ENCODE measurements at regions not wholly inside any gene's neighbourhood (a gene's known extent, or its start where the extent isn't known, plus 50 kb on each side); places are given as distances from the start of the nearest gene placed in this dataset.

DNA sequence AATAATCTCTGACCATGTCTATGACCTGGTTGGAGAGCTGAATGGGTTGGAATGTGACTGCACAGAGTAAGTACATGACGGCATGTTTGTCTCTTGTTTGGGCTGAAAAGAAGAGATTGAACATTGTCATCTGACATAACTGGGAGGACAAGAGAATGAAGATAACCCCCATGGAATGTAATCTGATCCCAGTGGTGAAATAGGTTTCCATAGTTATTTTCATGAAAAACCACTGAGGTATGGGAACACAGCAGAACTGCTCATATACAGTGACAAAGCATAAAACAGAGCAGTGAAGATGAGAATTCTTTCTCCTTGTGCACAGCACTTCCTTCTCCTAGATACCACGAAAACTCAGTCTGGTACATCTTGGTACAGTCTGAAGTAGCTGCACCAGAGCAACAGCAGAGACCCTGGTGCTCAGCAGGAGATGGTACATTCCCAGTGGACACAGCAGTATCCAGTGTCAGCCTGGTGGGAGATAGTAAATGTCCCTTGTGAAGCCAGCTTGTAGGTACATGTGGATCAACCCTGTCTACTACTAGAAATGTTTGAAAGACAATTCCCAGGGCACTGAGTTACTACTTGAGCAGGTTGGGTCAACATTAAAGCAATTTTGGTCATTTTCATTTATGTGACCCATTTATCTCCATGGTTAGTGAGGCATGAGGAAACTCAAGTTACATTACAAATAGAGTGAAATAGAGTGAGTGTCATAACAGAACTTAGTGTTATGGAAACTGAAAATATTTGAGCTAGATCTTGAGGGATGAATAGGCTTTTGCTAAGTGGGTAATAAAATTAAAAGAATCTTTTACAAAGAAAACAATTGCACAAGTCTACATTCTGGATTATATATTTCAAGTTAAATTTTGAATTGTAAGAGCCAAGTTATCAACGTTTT lies 178.3 kb downstream of the SUCNR1 start:
- H3K4me2 ChIP-seq (ENCODE audit: low read length) = no peak overlapping the region
- ChIA-PET POLR2A (no interaction called here), CTCF (no interaction called here), RAD21 (ENCODE audit: low non-redundant PET in 1 of 2, low total read pairs in 2 of 2, uncharacterized antibody in 2 of 2, unreplicated experiment in 2 of 2) (no interaction called here)
- no TSS peak for BruUV-seq (replicated peaks)
- ATAC-seq (0 out of 2 replicates have a peak, but pooled peaks have one; percentile 27), DNase-seq (ENCODE audit: low read depth, low spot score) (no peak)
- H3K4me1 ChIP-seq (ENCODE audit: control insufficient read depth in 1 of 2, insufficient read depth in 2 of 2, low read length in 2 of 2) = no peaks in the 10 kb centered on the region
- peak overlapping the region; percentile 50 for H2AFZ ChIP-seq (ENCODE audit: low read depth, low read length, poor library complexity, severe bottlenecking)
- no peaks in the 10 kb centered on the region for H3K27me3 ChIP-seq (ENCODE audit: insufficient read depth, low read length)
- H3K79me2 ChIP-seq (ENCODE audit: insufficient read depth, low read length) = no peaks in the 10 kb centered on the region
- TF ChIP-seq, protein P1, sequence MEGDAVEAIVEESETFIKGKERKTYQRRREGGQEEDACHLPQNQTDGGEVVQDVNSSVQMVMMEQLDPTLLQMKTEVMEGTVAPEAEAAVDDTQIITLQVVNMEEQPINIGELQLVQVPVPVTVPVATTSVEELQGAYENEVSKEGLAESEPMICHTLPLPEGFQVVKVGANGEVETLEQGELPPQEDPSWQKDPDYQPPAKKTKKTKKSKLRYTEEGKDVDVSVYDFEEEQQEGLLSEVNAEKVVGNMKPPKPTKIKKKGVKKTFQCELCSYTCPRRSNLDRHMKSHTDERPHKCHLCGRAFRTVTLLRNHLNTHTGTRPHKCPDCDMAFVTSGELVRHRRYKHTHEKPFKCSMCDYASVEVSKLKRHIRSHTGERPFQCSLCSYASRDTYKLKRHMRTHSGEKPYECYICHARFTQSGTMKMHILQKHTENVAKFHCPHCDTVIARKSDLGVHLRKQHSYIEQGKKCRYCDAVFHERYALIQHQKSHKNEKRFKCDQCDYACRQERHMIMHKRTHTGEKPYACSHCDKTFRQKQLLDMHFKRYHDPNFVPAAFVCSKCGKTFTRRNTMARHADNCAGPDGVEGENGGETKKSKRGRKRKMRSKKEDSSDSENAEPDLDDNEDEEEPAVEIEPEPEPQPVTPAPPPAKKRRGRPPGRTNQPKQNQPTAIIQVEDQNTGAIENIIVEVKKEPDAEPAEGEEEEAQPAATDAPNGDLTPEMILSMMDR (IDR thresholded peaks at IDR 0.05 in 2 of 3, conservative IDR thresholded peaks at IDR 0.05 in 1 of 3; ENCODE audit: borderline replicate concordance in 1 of 3, insufficient read depth in 1 of 3, low read depth in 2 of 3, low read length in 2 of 3) = no peak
- TF ChIP-seq FOSL1 (IDR thresholded peaks at IDR 0.05; ENCODE audit: low read depth) = no peak
- TF ChIP-seq TCF7L2 (IDR thresholded peaks at IDR 0.05; ENCODE audit: borderline replicate concordance, extremely low read depth, insufficient read depth, insufficient read length) = no peak
- no peak for TF ChIP-seq RAD21 (IDR thresholded peaks at IDR 0.05; ENCODE audit: low read depth)
- no peaks in the 10 kb centered on the region for H3K9me3 ChIP-seq (ENCODE audit: control insufficient read depth in 1 of 2, insufficient read depth in 1 of 2, low read depth in 1 of 2, low read length in 2 of 2)
- H3K9ac ChIP-seq (ENCODE audit: low read length) = no peak overlapping the region
- H3K9me2 ChIP-seq (ENCODE audit: insufficient read depth) = no peaks in the 10 kb centered on the region
- H4K20me1 ChIP-seq (ENCODE audit: insufficient read depth) = no peaks in the 10 kb centered on the region
- no peaks in the 10 kb centered on the region for H3K36me3 ChIP-seq (ENCODE audit: control insufficient read depth in 1 of 2, insufficient read depth in 2 of 2, low read length in 2 of 2)
- H3K4me3 ChIP-seq (replicated peaks in 1 of 2; ENCODE audit: low read depth in 1 of 2, low read length in 2 of 2) = no peak overlapping the region
- H3K27ac ChIP-seq (ENCODE audit: low read depth, low read length) = no peak overlapping the region
- intact Hi-C loops (cut with micrococcal nuclease) = no loop called here

DNA sequence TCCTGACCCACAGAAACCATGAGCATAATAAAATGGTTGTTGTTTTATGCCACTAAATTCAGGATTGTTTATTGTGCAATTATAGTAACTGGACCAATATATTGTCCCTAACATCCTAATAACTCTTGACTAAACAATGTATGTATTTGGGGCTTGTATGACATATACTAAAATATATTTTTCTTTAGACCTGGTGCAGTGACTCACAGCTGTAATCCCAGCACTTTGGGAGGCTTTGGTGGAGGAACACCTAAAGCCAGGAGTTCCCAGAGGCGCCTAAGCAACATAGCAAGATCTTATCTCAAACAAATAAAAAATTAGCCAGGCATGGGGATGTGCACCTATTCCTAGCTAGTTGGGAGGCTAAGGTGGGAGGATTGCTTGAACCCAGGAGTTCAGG lies 180.4 kb downstream of the SUCNR1 start:
- no peak for ATAC-seq
- Histone ChIP-seq H3K9me2 (ENCODE audit: insufficient read depth) (no peaks in the 10 kb centered on the region), H3K36me3 (ENCODE audit: control insufficient read depth in 1 of 2, insufficient read depth in 2 of 2, low read length in 2 of 2) (no peaks in the 10 kb centered on the region), H3K9me3 (ENCODE audit: control insufficient read depth in 1 of 2, insufficient read depth in 1 of 2, low read depth in 1 of 2, low read length in 2 of 2) (no peaks in the 10 kb centered on the region), H2AFZ (ENCODE audit: low read depth, low read length, poor library complexity, severe bottlenecking) (no peak overlapping the region), H3K4me3 (replicated peaks in 1 of 2; ENCODE audit: low read depth in 1 of 2, low read length in 2 of 2) (no peak overlapping the region), H3K79me2 (ENCODE audit: insufficient read depth, low read length) (no peaks in the 10 kb centered on the region), H3K4me2 (ENCODE audit: low read length) (no peak overlapping the region), H3K27ac (ENCODE audit: low read depth, low read length) (no peak overlapping the region), H3K27me3 (ENCODE audit: insufficient read depth, low read length) (no peaks in the 10 kb centered on the region), H3K9ac (ENCODE audit: low read length) (no peak overlapping the region), H4K20me1 (ENCODE audit: insufficient read depth) (no peaks in the 10 kb centered on the region), H3K4me1 (ENCODE audit: control insufficient read depth in 1 of 2, insufficient read depth in 2 of 2, low read length in 2 of 2) (no peaks in the 10 kb centered on the region)
- no peak for DNase-seq (ENCODE audit: low read depth, low spot score)
- RAD21 ChIA-PET (ENCODE audit: low non-redundant PET in 1 of 2, low total read pairs in 2 of 2, uncharacterized antibody in 2 of 2, unreplicated experiment in 2 of 2) = no interaction called here
- CTCF ChIA-PET = no interaction called here
- POLR2A ChIA-PET = no interaction called here
- intact Hi-C loops (cut with micrococcal nuclease) = no loop called here
- no TSS peak for BruUV-seq (replicated peaks)
- TF ChIP-seq CBX3 (IDR thresholded peaks at IDR 0.05; ENCODE audit: low read depth) (no peak), EGR1 (IDR thresholded peaks at IDR 0.05; ENCODE audit: low read depth) (no peak), POLR2AphosphoS5 (IDR thresholded peaks at IDR 0.05; ENCODE audit: low read depth, low read length) (no peak), SRF (IDR thresholded peaks at IDR 0.05; ENCODE audit: low read depth) (no peak), CEBPB (IDR thresholded peaks at IDR 0.05; ENCODE audit: low read depth) (no peak)
- TF ChIP-seq, protein P2, sequence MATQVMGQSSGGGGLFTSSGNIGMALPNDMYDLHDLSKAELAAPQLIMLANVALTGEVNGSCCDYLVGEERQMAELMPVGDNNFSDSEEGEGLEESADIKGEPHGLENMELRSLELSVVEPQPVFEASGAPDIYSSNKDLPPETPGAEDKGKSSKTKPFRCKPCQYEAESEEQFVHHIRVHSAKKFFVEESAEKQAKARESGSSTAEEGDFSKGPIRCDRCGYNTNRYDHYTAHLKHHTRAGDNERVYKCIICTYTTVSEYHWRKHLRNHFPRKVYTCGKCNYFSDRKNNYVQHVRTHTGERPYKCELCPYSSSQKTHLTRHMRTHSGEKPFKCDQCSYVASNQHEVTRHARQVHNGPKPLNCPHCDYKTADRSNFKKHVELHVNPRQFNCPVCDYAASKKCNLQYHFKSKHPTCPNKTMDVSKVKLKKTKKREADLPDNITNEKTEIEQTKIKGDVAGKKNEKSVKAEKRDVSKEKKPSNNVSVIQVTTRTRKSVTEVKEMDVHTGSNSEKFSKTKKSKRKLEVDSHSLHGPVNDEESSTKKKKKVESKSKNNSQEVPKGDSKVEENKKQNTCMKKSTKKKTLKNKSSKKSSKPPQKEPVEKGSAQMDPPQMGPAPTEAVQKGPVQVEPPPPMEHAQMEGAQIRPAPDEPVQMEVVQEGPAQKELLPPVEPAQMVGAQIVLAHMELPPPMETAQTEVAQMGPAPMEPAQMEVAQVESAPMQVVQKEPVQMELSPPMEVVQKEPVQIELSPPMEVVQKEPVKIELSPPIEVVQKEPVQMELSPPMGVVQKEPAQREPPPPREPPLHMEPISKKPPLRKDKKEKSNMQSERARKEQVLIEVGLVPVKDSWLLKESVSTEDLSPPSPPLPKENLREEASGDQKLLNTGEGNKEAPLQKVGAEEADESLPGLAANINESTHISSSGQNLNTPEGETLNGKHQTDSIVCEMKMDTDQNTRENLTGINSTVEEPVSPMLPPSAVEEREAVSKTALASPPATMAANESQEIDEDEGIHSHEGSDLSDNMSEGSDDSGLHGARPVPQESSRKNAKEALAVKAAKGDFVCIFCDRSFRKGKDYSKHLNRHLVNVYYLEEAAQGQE (IDR thresholded peaks at IDR 0.05; ENCODE audit: low read depth) = no peak
- TF ChIP-seq, protein P3, sequence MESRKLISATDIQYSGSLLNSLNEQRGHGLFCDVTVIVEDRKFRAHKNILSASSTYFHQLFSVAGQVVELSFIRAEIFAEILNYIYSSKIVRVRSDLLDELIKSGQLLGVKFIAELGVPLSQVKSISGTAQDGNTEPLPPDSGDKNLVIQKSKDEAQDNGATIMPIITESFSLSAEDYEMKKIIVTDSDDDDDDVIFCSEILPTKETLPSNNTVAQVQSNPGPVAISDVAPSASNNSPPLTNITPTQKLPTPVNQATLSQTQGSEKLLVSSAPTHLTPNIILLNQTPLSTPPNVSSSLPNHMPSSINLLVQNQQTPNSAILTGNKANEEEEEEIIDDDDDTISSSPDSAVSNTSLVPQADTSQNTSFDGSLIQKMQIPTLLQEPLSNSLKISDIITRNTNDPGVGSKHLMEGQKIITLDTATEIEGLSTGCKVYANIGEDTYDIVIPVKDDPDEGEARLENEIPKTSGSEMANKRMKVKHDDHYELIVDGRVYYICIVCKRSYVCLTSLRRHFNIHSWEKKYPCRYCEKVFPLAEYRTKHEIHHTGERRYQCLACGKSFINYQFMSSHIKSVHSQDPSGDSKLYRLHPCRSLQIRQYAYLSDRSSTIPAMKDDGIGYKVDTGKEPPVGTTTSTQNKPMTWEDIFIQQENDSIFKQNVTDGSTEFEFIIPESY (IDR thresholded peaks at IDR 0.05; ENCODE audit: extremely low read depth, insufficient replicate concordance, low read length) = no peak

All from HCT116 (cell line).